ENCODE measurements at regions not wholly inside any gene's neighbourhood (a gene's known extent, or its start where the extent isn't known, plus 50 kb on each side); places are given as distances from the start of the nearest gene placed in this dataset.
A peak's percentile ranks its signal among the peaks of the same experiment; 100 is the strongest.

DNA sequence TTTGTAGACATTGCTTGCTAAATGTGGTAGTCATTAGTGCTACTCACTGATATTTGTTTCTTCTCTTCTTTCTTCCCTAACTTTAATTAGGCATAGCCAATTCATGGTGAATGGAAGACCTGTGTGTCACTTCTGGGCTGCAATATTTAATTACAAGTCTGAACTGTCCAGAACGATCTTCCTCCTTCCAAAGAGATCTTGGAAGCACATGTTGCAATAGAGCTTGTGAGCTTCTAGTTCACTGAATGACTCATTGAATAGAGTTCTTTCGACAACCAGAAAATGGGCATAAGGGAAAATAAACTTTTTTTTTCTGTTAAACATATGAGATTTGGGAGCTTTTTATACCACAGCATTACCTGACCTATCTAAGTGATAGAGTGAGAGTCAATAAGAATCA, 1264.6 kb downstream of the PCDH9 start:
- Histone ChIP-seq H3K27ac (no peak overlapping the region), H3K4me3 (no peak overlapping the region), H3K36me3 (no peaks in the 10 kb centered on the region), H3K9me3 (no peaks in the 10 kb centered on the region), H3K4me1 (no peaks in the 10 kb centered on the region), H3K27me3 (no peaks in the 10 kb centered on the region)
- 66 to 71% methylated on average over 2 of the region's 2 CpGs for WGBS, 2 donors (ENCODE audit: low coverage in 1 of 2)
- ATAC-seq = no peak
- TF ChIP-seq POLR2A (IDR thresholded peaks at IDR 0.05) (no peak), EP300 (IDR thresholded peaks at IDR 0.05) (no peak), POLR2AphosphoS5 (IDR thresholded peaks at IDR 0.05) (no peak)
- TF ChIP-seq, protein P1, sequence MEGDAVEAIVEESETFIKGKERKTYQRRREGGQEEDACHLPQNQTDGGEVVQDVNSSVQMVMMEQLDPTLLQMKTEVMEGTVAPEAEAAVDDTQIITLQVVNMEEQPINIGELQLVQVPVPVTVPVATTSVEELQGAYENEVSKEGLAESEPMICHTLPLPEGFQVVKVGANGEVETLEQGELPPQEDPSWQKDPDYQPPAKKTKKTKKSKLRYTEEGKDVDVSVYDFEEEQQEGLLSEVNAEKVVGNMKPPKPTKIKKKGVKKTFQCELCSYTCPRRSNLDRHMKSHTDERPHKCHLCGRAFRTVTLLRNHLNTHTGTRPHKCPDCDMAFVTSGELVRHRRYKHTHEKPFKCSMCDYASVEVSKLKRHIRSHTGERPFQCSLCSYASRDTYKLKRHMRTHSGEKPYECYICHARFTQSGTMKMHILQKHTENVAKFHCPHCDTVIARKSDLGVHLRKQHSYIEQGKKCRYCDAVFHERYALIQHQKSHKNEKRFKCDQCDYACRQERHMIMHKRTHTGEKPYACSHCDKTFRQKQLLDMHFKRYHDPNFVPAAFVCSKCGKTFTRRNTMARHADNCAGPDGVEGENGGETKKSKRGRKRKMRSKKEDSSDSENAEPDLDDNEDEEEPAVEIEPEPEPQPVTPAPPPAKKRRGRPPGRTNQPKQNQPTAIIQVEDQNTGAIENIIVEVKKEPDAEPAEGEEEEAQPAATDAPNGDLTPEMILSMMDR (IDR thresholded peaks at IDR 0.05) = no peak

DNA sequence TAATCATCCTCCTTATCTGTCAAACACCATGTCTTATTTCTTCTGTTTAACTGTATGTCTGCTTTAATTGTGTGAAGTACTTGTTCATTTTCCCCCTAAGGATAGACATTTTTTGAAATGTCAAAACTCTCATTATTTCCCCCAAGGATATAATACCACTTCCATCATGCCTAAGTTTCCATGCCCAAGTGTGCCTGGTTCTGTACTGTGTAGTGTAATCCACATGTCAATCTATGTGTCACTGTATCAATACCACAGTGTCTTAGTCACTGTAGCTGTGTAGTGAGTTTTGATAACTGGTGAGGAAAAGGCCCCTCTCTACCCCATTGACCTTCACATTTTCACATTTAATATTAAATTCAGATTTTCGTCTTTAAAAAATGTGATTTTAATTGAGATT, 1265.5 kb downstream of the PCDH9 start:
- Histone ChIP-seq H3K36me3 (no peaks in the 10 kb centered on the region), H3K4me1 (no peaks in the 10 kb centered on the region), H3K4me3 (no peak overlapping the region), H3K27ac (no peak overlapping the region), H3K27me3 (no peaks in the 10 kb centered on the region), H3K9me3 (no peaks in the 10 kb centered on the region)
- ATAC-seq = no peak
- WGBS, 2 donors (ENCODE audit: low coverage in 1 of 2) = 89 to 100% methylated on average over 1 of the region's 1 CpG
- TF ChIP-seq, protein P1 (IDR thresholded peaks at IDR 0.05) = no peak
- TF ChIP-seq POLR2AphosphoS5 (IDR thresholded peaks at IDR 0.05) (no peak), EP300 (IDR thresholded peaks at IDR 0.05) (no peak), POLR2A (IDR thresholded peaks at IDR 0.05) (no peak)

DNA sequence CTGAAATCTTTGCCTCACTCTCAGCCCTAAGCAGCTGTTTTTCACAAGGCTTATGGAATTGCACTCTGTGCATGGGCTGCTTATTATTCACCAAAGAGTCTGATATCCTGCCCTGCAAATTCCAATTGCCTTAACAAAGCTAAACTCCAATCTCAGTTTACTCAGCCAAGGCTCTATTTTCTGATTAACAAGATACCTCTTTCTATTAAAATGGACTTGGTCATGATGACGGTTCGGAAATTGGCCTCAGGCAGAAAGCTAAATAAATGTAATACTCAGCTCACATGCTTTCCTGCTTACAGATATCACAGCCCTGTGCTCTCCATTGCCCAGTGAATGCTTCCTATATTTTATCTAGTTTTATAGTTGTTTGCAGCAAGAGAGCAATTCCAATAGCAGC, 1270.8 kb downstream of the PCDH9 start:
- no peaks in the 10 kb centered on the region for H3K4me1 ChIP-seq
- H3K9me3 ChIP-seq = peaks cover 0 to 3% (median 0%) of the 10 kb centered on the region in 3 donors
- no peak overlapping the region for H3K27ac ChIP-seq
- H3K4me3 ChIP-seq = no peak overlapping the region
- TF ChIP-seq, protein P1 (IDR thresholded peaks at IDR 0.05) = no peak
- TF ChIP-seq POLR2A (IDR thresholded peaks at IDR 0.05) (no peak), EP300 (IDR thresholded peaks at IDR 0.05) (no peak), POLR2AphosphoS5 (IDR thresholded peaks at IDR 0.05) (no peak)
- no peak for ATAC-seq
- 75 to 93% methylated on average over 2 of the region's 2 CpGs for WGBS, 2 donors (ENCODE audit: low coverage in 1 of 2)
- no peaks in the 10 kb centered on the region for H3K27me3 ChIP-seq
- H3K36me3 ChIP-seq = no peaks in the 10 kb centered on the region

DNA sequence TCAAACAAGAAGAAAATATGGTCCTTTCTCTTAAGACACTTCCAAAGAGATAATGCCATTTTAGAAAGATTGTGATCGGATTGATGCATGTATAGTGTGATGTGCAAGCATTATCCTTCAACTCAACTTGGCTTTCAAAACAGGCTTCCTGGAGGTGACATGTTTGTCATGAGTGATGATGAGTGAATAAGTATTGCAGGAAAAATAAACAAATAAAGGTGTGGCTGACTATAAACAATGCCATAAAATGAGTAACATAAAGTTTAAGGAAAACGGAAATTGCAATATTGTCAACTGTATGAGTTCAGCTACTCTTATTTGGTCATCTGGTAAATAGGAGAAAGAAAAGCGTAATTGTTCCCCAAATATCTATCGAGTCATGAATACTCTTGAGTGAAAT, 1283.7 kb downstream of the PCDH9 start:
- no peak for ATAC-seq
- peaks cover 0 to 17% (median 0%) of the 10 kb centered on the region in 3 donors for H3K4me1 ChIP-seq
- H3K27me3 ChIP-seq = no peaks in the 10 kb centered on the region
- H3K36me3 ChIP-seq = no peaks in the 10 kb centered on the region
- WGBS, 2 donors (ENCODE audit: low coverage in 1 of 2) = 70 to 92% methylated on average over 4 of the region's 4 CpGs
- H3K9me3 ChIP-seq = no peaks in the 10 kb centered on the region
- TF ChIP-seq POLR2AphosphoS5 (IDR thresholded peaks at IDR 0.05) (no peak), EP300 (IDR thresholded peaks at IDR 0.05) (no peak), POLR2A (IDR thresholded peaks at IDR 0.05) (no peak)
- TF ChIP-seq, protein P1 (IDR thresholded peaks at IDR 0.05) = no peak
- H3K27ac ChIP-seq = no peak overlapping the region
- H3K4me3 ChIP-seq = no peak overlapping the region

DNA sequence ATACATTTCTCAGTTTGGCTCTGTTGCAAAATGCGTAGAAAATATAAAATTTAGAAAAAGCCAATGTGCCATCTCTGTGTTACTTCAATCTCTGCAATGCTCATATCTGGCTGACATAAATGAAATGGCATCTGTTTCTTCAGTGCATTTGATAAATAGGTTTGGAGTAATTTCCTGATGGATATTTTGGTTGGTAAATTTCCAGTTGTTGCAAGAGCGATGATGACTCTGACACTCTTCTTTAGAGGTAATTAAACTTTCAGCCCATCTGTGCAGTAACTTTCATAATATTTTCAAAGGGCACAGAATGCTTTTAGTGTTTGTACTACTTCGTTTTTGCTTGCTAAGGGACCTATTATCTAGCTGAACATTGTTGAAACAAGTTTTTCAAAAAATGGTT, 1286.4 kb downstream of the PCDH9 start:
- Histone ChIP-seq H3K9me3 (no peaks in the 10 kb centered on the region), H3K36me3 (no peaks in the 10 kb centered on the region), H3K4me3 (no peak overlapping the region), H3K4me1 (peaks cover 0 to 17% (median 2%) of the 10 kb centered on the region in 3 donors), H3K27ac (peak overlapping the region in 2 of 4 donors; percentile 12 to 41), H3K27me3 (no peaks in the 10 kb centered on the region)
- 44 to 54% methylated on average over 3 of the region's 3 CpGs for WGBS, 2 donors (ENCODE audit: low coverage in 1 of 2)
- TF ChIP-seq EP300 (IDR thresholded peaks at IDR 0.05) (no peak), POLR2AphosphoS5 (IDR thresholded peaks at IDR 0.05) (peak; percentile 35)
- ATAC-seq = no peak

Data from gastroesophageal sphincter (tissue), 4 donors.